ENCODE measurements at regions not wholly inside any gene's neighbourhood (a gene's known extent, or its start where the extent isn't known, plus 50 kb on each side); places are given as distances from the start of the nearest gene placed in this dataset.

GRCh38 chrX:10083809-10084208 is 73.0 kb upstream of the CLCN4 start:
- Histone ChIP-seq H3K4me1 (ENCODE audit: control insufficient read depth in 5 of 5, insufficient read depth in 5 of 5, low read length in 5 of 5) (peaks cover 0 to 16% (median 8%) of the 10 kb centered on the region in 5 donors), H3K9ac (ENCODE audit: insufficient read depth in 1 of 2, low read length in 2 of 2) (no peak overlapping the region), H3K4me3 (no peak overlapping the region), H3K27me3 (ENCODE audit: control insufficient read depth in 3 of 3, insufficient read depth in 3 of 3, low read length in 2 of 3) (peaks cover 0 to 6% (median 5%) of the 10 kb centered on the region in 3 donors), H3K36me3 (ENCODE audit: control insufficient read depth in 4 of 4, insufficient read depth in 4 of 4, low read length in 4 of 4) (peaks cover 0 to 5% (median 2%) of the 10 kb centered on the region in 4 donors), H3K27ac (ENCODE audit: low read depth in 1 of 2, low read length in 1 of 2) (peak overlapping the region in 1 of 2 donors; percentile 60), H3K9me3 (ENCODE audit: control insufficient read depth in 4 of 4, insufficient read depth in 3 of 4, low read length in 3 of 4) (peaks cover 0 to 2% (median 0%) of the 10 kb centered on the region in 4 donors)
- DNase-seq (no peak), ATAC-seq (ENCODE audit: insufficient read depth, low FRiP score) (no peak)
- WGBS, 2 donors: 61 to 69% methylated on average over 2 of the region's 2 CpGs
- TF ChIP-seq, protein P1, sequence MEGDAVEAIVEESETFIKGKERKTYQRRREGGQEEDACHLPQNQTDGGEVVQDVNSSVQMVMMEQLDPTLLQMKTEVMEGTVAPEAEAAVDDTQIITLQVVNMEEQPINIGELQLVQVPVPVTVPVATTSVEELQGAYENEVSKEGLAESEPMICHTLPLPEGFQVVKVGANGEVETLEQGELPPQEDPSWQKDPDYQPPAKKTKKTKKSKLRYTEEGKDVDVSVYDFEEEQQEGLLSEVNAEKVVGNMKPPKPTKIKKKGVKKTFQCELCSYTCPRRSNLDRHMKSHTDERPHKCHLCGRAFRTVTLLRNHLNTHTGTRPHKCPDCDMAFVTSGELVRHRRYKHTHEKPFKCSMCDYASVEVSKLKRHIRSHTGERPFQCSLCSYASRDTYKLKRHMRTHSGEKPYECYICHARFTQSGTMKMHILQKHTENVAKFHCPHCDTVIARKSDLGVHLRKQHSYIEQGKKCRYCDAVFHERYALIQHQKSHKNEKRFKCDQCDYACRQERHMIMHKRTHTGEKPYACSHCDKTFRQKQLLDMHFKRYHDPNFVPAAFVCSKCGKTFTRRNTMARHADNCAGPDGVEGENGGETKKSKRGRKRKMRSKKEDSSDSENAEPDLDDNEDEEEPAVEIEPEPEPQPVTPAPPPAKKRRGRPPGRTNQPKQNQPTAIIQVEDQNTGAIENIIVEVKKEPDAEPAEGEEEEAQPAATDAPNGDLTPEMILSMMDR (IDR thresholded peaks at IDR 0.05; ENCODE audit: control extremely low read depth, extremely low read depth): no peak

DNA sequence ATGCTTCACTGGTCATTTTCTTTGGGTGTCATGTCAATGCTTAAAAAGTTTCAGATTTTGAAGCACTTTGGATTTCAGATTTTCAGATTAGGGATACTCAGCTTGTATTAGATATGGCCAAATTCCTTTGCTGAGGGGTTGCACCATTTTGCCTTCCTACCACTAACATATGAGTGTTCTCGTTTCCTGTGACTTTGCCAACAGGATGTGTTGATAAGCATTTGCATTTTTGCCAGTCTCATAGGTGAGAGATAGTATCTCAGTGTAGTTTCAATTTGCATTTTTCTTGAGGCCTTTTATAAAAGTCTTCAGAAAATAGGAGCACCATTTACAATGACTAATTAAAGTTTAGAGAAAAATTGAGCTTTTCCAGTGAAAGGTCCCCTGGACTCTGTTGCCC is 71.6 kb upstream of the CLCN4 start:
- no peak for ATAC-seq (ENCODE audit: insufficient read depth, low FRiP score)
- 8 to 21% methylated on average over 1 of the region's 1 CpG for WGBS, 2 donors
- DNase-seq: no peak
- Histone ChIP-seq H3K36me3 (ENCODE audit: control insufficient read depth in 4 of 4, insufficient read depth in 4 of 4, low read length in 4 of 4) (peaks cover 0 to 5% (median 0%) of the 10 kb centered on the region in 4 donors), H3K27me3 (ENCODE audit: control insufficient read depth in 3 of 3, insufficient read depth in 3 of 3, low read length in 2 of 3) (peaks cover 0 to 9% (median 4%) of the 10 kb centered on the region in 3 donors), H3K9ac (ENCODE audit: insufficient read depth in 1 of 2, low read length in 2 of 2) (no peak overlapping the region), H3K4me1 (ENCODE audit: control insufficient read depth in 5 of 5, insufficient read depth in 5 of 5, low read length in 5 of 5) (peaks cover 0 to 16% (median 12%) of the 10 kb centered on the region in 5 donors), H3K4me3 (no peak overlapping the region), H3K9me3 (ENCODE audit: control insufficient read depth in 4 of 4, insufficient read depth in 3 of 4, low read length in 3 of 4) (peaks cover 0 to 2% (median 0%) of the 10 kb centered on the region in 4 donors), H3K27ac (ENCODE audit: low read depth in 1 of 2, low read length in 1 of 2) (no peak overlapping the region)
- TF ChIP-seq, protein P1 (IDR thresholded peaks at IDR 0.05; ENCODE audit: control extremely low read depth, extremely low read depth): no peak

- Histone ChIP-seq H3K4me3 (no peak overlapping the region), H3K27ac (ENCODE audit: low read depth in 1 of 2, low read length in 1 of 2) (no peak overlapping the region), H3K4me1 (ENCODE audit: control insufficient read depth in 5 of 5, insufficient read depth in 5 of 5, low read length in 5 of 5) (peaks cover 0 to 14% (median 12%) of the 10 kb centered on the region in 5 donors), H3K36me3 (ENCODE audit: control insufficient read depth in 4 of 4, insufficient read depth in 4 of 4, low read length in 4 of 4) (peaks cover 0 to 1% (median 0%) of the 10 kb centered on the region in 4 donors), H3K9me3 (ENCODE audit: control insufficient read depth in 4 of 4, insufficient read depth in 3 of 4, low read length in 3 of 4) (peaks cover 0 to 2% (median 0%) of the 10 kb centered on the region in 4 donors), H3K27me3 (ENCODE audit: control insufficient read depth in 3 of 3, insufficient read depth in 3 of 3, low read length in 2 of 3) (peaks cover 0 to 9% (median 4%) of the 10 kb centered on the region in 3 donors), H3K9ac (ENCODE audit: insufficient read depth in 1 of 2, low read length in 2 of 2) (no peak overlapping the region)
- DNase-seq (no peak), ATAC-seq (ENCODE audit: insufficient read depth, low FRiP score) (no peak)
- TF ChIP-seq, protein P1 (IDR thresholded peaks at IDR 0.05; ENCODE audit: control extremely low read depth, extremely low read depth): no peak
- 76% methylated on average over 8 of the region's 8 CpGs for WGBS, 2 donors
Observed at GRCh38 chrX:10086676-10087075, 70.1 kb upstream of the CLCN4 start.

- H3K4me1 ChIP-seq (ENCODE audit: control insufficient read depth in 5 of 5, insufficient read depth in 5 of 5, low read length in 5 of 5): peaks cover 0 to 14% (median 12%) of the 10 kb centered on the region in 5 donors
- TF ChIP-seq, protein P1 (IDR thresholded peaks at IDR 0.05; ENCODE audit: control extremely low read depth, extremely low read depth): no peak
- no peak overlapping the region for H3K9ac ChIP-seq (ENCODE audit: insufficient read depth in 1 of 2, low read length in 2 of 2)
- DNase-seq (no peak), ATAC-seq (ENCODE audit: insufficient read depth, low FRiP score) (no peak)
- H3K36me3 ChIP-seq (ENCODE audit: control insufficient read depth in 4 of 4, insufficient read depth in 4 of 4, low read length in 4 of 4): peaks cover 0 to 3% (median 1%) of the 10 kb centered on the region in 4 donors
- WGBS, 2 donors: 89 to 94% methylated on average over 9 of the region's 9 CpGs
- H3K27me3 ChIP-seq (ENCODE audit: control insufficient read depth in 3 of 3, insufficient read depth in 3 of 3, low read length in 2 of 3): peaks cover 0 to 9% (median 4%) of the 10 kb centered on the region in 3 donors
- no peak overlapping the region for H3K4me3 ChIP-seq
- peaks cover 0 to 2% (median 0%) of the 10 kb centered on the region in 4 donors for H3K9me3 ChIP-seq (ENCODE audit: control insufficient read depth in 4 of 4, insufficient read depth in 3 of 4, low read length in 3 of 4)
- H3K27ac ChIP-seq (ENCODE audit: low read depth in 1 of 2, low read length in 1 of 2): no peak overlapping the region
Observed at GRCh38 chrX:10087391-10087790, 69.4 kb upstream of the CLCN4 start.

Data from lung (tissue), 11 donors.